ENCODE measurements at regions not wholly inside any gene's neighbourhood (a gene's known extent, or its start where the extent isn't known, plus 50 kb on each side); places are given as distances from the start of the nearest gene placed in this dataset.

GRCh38 chr10:63799521-63800300, 278.5 kb downstream of the REEP3 start:
- no peak for TF ChIP-seq CTCF (conservative IDR thresholded peaks at IDR 0.05; ENCODE audit: low read depth, low read length)
- H3K4me3 ChIP-seq (ENCODE audit: low read depth, low read length), result peak overlapping the region; percentile 40
- no peak for DNase-seq (ENCODE audit: low read depth)

- TF ChIP-seq CTCF (conservative IDR thresholded peaks at IDR 0.05; ENCODE audit: low read depth, low read length), result no peak
- H3K4me3 ChIP-seq (ENCODE audit: low read depth, low read length), result no peak overlapping the region
- no peak for DNase-seq (ENCODE audit: low read depth)
Measured at GRCh38 chr10:63801166-63801565, 280.0 kb downstream of the REEP3 start.

- no peak for TF ChIP-seq CTCF (conservative IDR thresholded peaks at IDR 0.05; ENCODE audit: low read depth, low read length)
- DNase-seq (ENCODE audit: low read depth), result no peak
- no peak overlapping the region for H3K4me3 ChIP-seq (ENCODE audit: low read depth, low read length)
Measured at GRCh38 chr10:63806330-63806729, 285.1 kb downstream of the REEP3 start.

- TF ChIP-seq CTCF (conservative IDR thresholded peaks at IDR 0.05; ENCODE audit: low read depth, low read length), result no peak
- H3K4me3 ChIP-seq (ENCODE audit: low read depth, low read length), result no peak overlapping the region
- DNase-seq (ENCODE audit: low read depth), result peak; percentile 45
Measured at GRCh38 chr10:63812501-63812900, 291.3 kb downstream of the REEP3 start.

GRCh38 chr10:63819753-63820329, 298.6 kb downstream of the REEP3 start:
- TF ChIP-seq CTCF (conservative IDR thresholded peaks at IDR 0.05; ENCODE audit: low read depth, low read length), result peak; percentile 91
- DNase-seq (ENCODE audit: low read depth), result peak; percentile 91
- H3K4me3 ChIP-seq (ENCODE audit: low read depth, low read length), result no peak overlapping the region

- TF ChIP-seq CTCF (conservative IDR thresholded peaks at IDR 0.05; ENCODE audit: low read depth, low read length), result no peak
- H3K4me3 ChIP-seq (ENCODE audit: low read depth, low read length), result no peak overlapping the region
- DNase-seq (ENCODE audit: low read depth), result no peak
Measured at GRCh38 chr10:63822496-63822895, 301.3 kb downstream of the REEP3 start.

- no peak overlapping the region for H3K4me3 ChIP-seq (ENCODE audit: low read depth, low read length)
- TF ChIP-seq CTCF (conservative IDR thresholded peaks at IDR 0.05; ENCODE audit: low read depth, low read length), result no peak
- DNase-seq (ENCODE audit: low read depth), result peak; percentile 10
Measured at GRCh38 chr10:63825111-63825510, 303.9 kb downstream of the REEP3 start.

All from choroid plexus epithelial cell (primary cell).